Stimulated activated CD4-positive, alpha-beta T cell treated with anti-CD3 and anti-CD28 coated beads, Interleukin-4, amount 100 ng/mL, for 4 hours (primary cell): ENCODE measurements at regions not wholly inside any gene's neighbourhood (a gene's known extent, or its start where the extent isn't known, plus 50 kb on each side); places are given as distances from the start of the nearest gene placed in this dataset.

Experiments used
- DNase-seq, 2 experiments: peaks; one replicate each; pipeline ENCODE4 v3.0.0-alpha.2; 2020

DNA sequence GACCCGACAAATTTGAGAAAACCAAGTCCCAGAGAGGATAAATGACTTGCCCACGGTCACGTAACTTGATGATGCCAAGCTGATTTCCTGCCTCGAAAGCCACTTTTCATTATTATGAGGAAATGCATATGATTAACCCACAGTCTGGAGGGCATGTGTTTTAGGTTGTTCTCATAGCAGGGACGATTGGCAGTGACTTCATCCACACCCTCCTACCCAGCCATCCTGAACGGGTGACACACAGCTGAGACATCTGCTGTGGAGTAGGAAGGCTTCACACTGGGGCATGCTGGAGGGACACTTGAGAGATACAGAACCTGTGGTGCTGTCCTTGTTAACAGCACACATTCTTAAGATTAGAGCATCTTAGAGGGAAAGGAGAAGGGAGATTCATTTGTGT lies 65.4 kb upstream of the WDFY2 start:
- no peak for DNase-seq

DNA sequence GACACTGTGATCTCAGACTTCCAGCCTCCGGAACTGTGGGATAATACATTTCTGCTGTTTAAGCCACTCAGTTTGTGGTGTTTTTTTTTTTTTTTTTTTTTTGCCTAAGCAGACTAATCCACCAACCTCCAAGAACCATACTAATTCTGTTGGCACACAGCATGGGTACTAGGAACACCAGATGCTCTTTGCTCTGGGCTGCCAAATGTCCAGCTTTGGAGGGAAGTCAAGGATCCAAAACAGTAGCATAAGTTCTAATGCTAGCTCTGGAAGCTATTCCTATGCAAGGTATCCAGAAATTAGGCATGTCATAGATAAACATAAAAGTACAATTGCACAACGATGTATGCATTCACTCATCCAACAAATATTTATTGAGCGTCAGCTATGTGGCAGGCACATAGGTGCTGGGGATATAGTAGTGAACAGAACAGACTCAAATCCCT lies 64.5 kb upstream of the WDFY2 start:
- DNase-seq: no peak

DNA sequence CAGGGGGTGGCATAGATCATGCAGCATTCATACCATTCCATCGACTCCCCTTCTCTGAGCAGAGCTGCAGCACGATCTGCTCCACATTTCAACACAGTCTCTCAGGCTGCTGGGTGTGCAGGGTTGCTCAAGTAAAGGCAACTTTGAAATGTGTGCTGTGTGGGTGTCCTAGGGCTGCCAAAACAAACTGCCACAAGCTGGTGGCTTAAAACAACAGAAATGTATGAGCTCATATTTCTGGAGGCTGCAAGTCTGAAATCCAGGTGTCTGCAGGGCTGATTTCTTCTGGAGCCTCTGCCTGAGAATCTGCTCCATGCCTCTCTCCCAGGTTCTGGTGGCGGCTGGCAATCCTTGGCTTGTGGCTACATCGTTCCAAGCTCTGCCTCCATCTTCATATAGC lies 63.7 kb upstream of the WDFY2 start:
- DNase-seq: no peak

DNA sequence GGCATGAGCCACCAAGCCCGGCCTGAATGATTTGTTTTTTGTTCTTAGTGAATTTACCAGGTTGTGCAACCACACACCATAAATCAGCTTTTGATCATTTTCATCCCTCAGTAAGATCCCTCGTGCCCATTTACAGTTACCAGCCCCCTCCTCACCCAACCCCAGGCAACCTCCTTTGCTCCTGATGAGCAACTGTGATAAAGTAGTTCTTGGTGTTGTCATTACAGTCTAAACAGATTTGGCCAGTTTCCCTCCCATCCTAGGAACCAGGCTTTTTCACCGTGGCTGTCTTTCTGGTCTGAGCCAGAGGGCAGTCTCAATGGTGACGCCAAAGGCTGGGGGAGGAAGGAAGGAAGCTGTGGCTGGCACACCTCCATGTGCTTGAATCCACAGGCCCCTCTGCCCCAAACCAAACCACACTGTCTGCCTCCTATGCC lies 61.2 kb upstream of the WDFY2 start:
- DNase-seq: no peak

DNA sequence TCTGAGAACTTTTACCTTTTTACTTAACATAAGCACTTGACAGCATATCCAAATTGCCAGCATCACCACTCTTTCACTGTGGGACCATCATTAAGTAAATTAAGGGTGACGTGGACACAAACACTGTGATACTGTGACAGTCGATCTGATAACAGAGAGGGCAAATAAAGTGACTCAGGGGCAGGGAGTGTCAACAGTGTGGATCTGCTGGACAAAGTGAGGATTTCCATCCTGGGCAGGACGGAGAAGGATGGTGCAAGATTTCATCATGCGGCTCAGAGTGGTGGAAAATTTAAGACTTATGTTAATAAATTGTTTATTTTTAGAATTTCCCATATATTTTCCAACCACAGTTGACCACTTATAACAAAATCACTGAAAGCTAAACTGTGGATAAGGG lies 60.0 kb upstream of the WDFY2 start:
- no peak for DNase-seq

DNA sequence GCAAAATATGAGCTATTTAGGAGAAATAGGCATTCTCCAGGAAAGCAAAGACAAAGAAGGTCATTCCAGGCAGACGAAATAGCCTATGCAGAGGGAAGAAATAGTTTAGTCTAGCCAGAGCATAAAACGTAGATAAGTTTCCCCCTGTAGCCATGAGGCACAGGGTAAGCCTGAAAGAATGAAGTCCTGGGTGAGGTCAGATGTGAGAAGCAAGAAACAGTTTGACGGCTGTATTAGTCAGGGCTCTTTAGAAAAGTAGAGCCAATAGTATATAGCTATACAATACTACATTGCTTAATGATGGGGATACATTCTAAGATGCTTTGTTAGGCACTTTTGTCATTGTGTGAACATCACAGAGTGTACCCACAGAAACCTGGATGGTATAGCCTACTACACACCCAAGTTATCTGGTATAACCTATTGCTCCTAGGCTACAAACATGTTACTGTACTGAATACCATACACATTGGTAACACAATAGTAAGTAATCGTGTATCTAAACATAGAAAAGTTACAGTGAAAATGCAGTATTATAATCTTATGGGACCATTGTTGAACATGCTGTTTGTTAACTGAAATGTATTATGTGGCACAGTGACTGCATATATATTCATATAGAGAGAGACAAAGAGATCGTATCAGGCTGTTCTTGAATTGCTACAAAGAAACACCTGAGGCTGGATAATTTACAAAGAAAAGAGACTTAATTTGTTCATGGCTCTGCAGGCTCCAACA lies 59.3 kb upstream of the WDFY2 start:
- DNase-seq: no peak

DNA sequence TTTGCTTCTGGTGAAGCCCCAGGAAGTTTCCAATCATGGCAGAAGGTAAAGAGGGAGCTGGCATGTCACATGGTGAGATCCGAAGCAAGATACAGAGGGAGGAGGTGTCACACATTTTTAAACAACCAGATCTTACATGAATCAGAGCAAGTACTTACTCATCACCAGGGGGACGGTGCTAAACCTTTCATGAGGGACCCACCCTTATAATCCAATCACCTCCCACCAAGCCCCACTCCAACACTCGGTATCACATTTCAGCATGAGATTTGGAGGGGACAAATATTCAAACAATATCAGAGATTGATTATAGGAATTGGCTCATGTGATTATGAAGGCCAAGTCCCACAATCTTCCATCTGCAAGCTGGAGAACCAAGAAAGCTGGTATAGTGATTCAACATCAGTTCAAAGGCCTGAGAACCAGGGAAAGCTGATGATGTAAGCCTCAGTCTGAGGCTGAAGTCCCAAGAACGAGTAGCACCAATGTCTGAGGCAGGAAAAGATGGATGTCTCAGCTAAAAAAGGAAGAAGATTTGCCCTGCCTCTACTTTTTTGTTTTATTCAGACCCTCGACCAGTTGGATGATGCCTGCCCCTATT lies 58.6 kb upstream of the WDFY2 start:
- DNase-seq: no peak

DNA sequence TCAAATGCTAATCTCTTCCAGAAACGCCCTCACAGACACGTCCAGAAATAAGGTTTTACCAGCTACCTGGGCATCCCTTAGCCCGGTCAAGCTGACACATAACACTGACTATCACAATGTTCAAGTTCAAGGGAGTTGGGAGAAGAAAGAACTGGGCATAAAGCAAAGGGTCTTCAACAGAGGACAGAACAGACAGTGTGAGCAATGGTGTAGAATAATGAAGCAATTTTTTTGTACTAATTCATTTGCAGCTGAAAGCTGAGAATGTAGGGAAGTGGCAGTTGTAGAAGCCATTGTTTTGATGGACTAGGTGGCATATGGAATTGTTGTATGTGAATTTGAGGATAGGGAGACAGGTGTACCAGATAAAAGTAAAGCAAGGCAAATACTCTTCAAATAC lies 58.1 kb upstream of the WDFY2 start:
- DNase-seq: no peak

DNA sequence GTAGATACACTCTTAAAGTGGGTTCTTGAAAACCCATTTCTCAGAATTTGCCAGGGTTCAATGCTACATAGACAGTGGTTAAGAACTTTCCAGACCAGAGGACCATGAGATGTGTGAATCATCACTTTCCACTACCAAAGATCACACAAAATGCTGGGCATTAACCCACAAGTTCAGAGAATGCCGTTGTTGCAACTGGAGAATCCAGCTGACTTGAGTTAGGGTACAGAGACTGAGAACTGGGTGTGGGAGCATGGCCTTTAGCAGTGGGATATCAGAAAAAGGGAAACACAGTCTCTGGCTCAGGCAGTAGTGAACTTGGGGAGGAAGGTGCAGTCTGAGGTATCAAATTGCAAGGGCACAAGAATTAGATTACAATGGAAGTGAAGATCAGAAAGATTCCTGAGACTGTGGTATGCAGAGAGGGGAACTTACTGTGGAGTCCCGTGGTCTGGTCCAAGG lies 51.5 kb upstream of the WDFY2 start:
- DNase-seq: no peak

DNA sequence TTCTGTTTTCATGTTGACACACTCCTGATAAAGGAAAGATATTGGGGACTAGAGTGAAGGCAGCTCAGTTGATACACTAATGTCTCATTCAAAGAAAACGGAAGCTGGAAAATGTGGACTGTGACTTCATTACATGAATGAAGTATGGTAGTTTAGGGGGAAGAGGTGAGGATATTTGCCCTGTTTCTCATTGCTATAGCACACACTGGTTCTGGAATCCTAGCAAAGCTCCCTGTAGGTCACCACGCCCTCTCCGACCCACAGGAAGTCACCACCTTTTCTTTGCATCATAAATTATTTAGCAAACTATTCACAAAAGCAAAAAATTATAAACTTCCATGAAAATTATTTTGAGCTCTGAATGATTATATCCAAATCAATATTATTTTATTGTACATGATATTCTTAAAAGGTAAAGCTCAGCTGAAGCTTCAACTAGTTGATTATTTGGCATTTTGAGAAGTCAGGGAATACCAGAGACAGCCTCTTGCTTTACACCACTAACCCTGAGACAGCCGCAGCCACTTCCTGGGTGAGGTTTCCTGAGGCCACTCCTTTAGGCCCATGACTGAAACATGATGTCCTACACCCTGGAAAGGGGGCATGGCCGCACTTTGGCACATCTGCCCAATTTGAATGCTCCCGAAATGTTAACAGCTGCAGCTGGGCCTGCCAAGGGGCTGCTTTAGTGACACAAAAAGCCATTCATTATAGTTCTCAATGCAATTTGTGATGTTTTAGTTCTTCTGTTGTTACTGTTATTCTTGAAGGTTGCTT lies 50.0 kb upstream of the WDFY2 start:
- peak in 1 of 2 experiments; percentile 5 for DNase-seq
